GM21717 (cell line): ENCODE measurements at regions not wholly inside any gene's neighbourhood (a gene's known extent, or its start where the extent isn't known, plus 50 kb on each side); places are given as distances from the start of the nearest gene placed in this dataset.
"Not testable (repeated sequence)": the region's sequence is repeated elsewhere in the genome, so short reads cannot be mapped to it uniquely, and the experiment has no call there.

ENCODE experiments used
- ATAC-seq: cut with Tn5 transposase; IDR thresholded peaks from one replicate; pipeline ENCODE4 v1.9.1; 2021; ENCODE audit warnings: mild to moderate bottlenecking, moderate library complexity; ENCODE audit not compliant: unreplicated experiment

DNA sequence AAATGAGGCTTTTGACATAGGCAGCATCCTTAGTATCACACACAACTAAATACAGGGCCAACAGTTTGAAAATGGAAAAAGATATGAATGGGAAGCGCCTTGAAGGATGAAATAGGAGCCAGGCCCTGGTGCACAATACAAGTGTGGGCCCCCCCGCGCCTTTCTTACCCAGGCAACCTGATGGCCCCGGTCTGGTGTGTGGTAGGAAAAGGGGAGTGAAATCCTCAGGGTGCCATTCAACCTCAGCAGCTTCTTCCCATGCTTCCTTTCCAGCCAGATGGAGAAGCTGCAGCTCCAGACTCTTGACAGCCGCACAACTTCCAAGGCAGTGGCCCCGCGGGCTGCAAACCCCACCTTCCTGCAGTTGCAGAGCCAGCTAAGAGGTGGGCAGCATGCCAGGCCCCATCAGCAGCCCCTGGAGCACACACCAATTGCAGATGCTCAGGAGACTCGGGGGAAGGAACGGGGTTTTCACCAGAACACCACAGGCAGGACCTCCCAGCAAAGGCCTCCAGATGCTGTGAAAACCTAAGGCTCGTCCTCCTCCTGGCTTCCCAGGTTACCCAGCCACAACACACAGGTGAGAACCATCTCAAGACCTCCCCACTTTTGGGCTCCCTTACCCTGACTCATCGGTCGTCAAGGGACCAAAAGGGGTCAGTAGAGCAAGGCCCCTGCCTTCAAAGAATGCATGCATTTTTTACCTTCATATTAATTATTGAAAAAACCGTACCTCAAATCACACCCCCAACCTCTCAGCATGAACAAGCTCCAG lies 101.6 kb downstream of the CPN2 start:
- no peak for ATAC-seq

DNA sequence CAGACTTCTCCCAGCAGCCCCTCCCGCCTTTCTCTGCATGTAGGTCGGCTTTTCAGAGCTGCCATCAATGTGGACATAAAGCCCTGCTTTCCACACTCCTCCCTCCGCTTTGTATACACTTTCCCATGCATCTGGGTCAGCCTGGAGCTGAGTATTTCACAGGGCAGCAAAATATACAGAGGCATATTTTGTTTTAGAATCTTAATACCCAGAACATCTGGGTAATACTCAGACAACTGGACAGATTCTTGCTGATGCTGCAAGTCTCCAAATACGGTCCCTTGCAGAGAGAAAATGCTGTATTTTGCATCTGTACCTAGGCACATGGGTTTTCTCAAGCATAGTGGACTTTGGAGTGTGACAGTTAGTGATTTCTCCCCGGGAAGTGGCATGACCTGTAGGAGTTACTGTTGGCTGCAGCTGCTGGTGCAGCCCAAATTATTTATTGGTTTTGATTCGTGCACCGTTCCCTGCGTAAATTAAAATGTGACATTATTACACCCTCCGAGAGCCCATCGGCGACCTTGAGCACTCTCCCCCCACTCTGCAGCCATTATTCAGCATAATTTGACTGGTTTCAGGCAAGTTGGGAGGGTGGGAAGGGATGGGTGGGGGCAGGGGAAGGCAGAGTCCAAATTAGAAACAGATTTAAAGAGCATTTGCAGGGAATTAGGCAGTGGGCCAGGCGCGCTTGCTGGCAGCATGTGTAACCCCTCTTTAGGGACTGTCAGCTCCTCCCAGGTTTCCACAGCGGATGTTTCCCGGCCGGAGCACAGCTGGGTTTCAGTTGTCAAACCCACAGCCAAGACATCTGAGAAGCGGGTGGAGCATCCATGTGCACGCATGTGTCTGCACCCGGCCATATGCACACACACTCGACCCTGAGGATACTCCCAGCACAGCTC lies 100.8 kb downstream of the CPN2 start:
- ATAC-seq: no peak

DNA sequence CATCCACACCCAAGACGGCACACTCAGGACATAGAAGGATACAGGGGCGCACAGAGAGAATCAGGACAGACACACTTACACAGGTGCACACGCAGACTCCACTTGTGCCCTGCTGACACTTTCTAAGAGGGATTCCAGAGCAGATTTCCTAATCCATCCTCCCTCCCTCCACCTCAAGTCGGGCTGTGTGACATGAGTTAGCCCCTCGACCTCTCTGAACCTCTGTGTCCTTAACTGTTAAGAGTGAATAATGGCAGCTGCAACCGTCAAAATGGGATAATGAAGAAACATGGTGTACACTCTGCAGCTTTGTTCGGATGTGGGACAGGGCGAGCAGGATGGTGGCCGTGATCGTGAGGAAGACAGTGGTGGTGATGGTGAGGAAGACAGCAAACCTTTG lies 100.1 kb downstream of the CPN2 start:
- no peak for ATAC-seq

DNA sequence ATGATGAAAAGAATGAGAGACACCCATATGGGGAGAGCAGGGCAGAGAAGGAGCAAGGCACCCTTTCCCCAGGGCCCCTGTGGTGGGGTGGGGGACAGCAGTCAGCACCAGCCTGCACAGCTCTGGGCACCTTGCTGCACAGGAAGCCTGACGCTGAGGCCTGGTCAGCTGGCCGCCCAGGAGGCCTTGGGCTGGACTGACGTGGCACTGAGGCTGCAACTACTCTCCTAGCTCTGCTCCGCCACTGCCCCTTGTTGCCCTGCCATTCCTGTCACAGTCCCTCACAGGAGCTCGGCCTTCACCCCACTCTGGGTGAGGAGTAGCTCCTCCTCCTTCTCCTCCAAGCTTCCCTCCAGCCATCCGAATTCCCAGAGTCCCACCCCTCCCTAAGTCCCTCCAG lies 99.7 kb downstream of the CPN2 start:
- no peak for ATAC-seq

DNA sequence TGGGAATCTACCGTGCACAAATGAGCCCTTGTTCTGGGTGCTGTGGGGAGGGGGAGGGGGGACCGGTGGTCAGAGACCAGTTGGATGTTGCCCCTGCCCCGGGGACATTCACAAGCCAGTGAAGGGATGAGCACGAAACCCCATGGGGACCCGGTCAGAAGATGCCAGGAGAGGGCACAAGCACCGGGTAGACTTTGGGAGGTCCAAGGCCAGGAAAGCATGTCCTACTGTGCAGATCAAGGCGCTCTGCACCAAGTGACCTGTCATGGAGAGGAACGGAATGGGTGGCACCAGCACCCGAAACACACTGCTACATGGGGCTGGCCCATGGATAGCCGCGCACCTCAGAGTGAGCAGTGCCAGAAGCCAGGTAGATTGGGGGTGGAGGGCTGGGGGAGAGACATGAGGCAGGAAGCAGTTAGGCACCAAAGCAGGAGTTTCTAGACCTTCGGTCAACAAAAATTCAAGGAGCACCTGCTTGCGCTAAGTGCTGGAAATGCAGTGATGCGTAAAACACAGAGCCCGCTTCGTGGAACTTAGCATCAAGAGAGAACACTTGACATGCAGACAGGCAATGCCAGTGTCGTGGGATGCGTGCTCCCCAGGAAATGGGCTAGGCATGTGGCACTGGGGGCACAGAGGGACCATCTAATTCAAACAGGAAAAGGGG lies 99.1 kb downstream of the CPN2 start:
- no peak for ATAC-seq

DNA sequence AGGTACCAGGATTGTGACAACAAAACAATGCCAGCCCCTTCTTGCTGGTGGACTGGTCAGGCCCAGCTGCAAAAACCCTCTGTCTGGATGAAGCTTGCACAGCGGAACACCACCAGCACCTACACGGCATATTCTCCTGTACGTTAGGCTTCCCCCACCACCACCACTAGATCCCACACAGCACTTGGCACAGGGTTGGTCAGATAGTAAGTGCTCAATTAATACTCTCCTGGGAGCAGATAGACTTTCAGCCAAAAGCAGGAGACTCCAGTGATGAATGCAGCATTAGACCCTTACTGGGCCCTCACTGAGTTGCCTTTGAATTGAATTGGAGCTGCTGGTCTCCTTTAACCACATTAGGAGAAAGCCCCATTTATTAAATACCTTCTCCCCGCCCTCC lies 97.9 kb downstream of the CPN2 start:
- ATAC-seq: no peak

DNA sequence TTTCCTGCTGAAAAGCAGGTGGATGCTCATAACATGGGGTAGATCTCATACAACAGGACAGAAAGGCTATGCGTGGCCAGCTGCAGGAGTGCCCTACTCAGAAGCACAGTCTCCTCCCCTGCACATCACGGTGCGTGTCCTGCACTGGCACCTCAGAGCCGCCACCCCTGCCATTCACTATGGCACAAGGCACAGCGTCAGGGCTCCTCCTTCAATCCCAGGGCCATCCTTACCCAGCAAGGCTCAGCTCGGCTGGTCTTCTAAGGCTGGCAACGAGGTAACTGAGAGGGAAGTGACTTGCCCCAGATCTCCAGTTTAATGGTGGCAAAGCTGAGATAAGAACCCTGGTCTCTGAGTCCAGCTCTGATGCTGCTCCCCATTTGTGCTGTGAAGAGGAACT lies 97.1 kb downstream of the CPN2 start:
- ATAC-seq: no peak

DNA sequence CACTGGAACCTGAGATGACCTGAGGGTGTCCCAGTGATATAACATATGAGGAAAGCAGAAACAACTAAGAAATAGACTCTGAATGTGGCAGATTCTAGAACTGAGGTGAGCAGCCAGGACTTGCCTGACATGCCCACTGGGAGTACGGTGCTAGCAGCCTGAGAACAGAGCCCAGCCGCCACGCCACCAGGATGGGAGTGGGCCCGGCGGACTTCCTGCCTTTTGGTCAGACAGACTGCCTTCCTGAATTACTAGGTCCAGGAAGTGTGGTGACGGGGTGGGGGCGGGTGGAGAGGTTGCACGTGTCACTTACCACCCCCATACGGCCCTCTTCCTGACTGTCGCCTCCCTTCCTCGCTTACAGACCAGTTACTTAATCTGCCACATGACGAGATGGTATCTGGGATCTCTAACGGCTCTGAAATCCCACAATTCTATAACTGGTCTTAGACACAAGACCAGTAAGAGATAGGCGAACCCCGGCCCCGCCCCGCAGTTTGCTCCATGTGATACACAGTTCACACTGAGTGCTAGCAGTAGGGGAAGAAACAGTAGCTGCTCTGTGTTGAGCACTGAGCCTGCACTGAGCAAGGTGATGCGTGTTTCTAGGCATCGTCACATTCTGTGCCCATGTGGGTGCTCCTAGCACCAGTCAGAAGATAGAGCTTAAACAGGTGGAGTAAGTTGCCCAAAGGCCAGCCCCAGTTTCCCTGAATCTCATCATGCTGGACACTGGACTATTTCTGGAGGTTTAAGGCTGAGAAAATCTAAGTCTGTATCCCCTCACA lies 95.7 kb downstream of the CPN2 start:
- no peak for ATAC-seq

DNA sequence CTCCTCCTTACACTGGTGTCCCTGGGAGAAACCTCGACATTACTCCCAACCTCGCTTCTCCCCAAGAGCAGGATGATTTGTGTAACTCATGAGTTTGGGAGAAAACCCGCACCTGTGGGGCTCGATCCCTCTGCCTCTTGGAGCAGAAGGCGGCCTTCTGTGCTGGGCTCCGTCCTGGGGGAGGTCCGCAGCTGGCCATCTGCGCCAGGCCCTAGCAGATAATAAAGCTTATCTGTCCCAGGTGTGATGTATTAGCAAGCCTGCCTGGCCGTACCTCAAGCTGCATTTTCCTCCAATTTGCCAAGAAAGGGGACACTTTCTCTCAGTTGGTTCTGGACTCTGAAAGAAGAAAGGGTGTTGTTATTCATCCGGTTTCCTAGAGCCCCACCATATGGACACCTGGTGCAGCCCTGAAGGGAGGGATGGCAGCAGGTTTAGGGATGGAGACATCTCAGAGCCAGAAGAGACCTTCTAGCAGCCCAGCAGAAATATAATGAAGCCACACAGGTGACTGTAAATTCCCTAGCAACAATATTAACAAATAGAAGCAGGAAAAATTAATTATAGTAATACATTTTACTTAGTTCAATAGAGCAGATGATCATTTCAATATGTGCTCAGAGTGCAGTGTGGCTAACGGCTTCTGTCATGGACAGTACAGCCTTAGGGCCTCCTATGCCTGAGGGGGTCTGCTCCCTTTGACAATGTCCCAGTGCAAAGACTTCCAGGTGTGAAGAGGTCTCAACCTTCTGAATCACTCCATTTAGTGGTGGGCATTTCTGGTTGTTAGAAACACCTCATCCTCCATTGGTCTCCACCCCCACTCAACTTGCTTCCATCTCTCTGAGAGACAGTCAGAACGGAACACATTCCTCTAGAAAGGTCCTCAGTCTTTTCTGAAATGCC lies 94.8 kb downstream of the CPN2 start:
- ATAC-seq: no peak

DNA sequence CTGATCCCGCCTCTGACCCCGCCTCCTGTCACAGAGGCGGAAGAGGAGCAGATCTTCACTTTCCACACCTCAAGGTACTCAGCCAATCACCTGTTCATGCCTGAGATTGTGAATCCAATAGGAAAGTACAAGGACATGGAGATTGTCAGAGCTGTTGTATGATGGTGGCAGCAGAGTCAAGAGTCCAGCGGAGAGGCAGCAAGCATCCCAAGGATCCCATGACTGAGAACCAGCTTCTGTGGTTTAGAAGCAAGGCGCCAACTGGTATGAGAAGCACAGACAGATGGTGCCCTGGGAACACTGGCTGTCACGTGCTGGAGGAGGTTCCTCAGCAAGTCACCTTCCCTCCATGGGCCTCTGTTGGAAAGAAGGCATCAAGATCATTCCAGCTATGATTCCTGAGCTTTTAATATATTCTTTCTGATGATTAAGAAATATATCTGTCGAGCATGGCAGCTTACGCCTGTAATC lies 93.9 kb downstream of the CPN2 start:
- ATAC-seq: no peak

DNA sequence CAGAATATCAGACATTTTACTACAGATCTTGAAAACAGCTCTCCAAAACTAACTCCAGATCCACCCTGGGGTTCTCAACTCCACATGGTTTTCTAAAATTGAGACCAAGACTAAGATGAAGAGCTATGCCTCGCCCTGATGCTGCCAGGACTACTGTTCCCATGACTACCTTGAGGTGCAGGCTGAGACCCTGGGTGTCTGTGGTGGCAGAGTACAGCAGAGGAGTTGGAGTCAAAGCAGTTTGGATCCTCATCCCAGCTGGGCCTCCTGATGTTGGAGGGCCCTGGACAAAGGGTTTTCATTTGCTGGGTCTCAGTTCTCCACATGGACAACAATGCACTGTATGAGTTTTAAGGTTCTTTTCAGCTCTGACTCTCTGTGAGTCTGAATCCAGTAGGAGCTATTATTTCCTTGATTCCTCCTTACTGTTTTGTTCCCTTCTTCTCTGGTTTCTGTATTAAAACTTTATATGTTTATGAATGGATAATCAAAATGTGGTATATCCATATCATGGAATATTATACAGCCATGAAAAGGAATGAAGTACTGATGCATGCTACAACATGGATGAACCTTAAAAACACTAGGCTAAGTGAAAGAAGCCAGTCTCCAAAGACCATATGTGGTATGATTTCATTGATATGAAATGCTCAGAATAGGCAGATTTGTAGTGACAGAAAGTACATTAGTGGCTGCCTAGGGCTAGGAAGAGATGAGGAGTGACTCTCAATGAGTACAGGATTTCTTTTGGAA lies 93.0 kb downstream of the CPN2 start:
- ATAC-seq: no peak

DNA sequence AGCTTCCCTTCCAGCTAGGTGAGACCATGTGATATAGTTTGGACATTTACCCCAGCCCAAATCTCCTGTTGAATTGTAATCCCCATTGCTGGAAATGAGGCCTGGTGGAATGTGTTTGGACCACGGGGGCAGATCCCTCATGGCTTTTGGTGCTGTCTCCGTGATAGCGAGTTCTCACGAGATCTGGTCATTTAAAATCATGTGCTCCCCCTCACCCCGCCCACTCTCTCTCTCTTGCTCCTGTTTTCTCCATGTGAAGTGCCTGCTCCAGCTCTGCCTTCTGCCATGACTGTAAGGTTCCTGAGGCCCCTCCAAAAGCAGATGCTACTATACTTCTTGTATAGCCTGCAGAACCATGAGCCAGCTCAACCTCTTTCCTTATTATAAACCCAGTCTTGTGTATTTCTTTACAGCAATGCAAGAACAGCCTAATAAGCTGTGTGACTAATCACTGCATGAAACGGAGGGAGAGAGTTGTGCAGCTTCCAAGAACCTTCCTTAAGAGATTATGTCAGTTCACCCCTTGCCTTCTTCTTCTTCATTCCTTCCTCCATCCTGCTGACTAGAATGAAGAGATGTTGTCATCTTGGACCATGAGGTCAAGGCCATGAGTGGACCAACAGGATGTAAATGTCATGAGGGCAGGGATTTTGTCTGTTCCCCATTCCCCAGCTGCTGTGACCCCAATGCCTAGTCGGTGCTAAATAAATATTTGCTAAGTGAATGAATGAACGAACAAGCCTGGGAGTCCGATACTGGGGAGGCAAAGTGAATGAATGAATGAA lies 91.0 kb downstream of the CPN2 start:
- no peak for ATAC-seq

DNA sequence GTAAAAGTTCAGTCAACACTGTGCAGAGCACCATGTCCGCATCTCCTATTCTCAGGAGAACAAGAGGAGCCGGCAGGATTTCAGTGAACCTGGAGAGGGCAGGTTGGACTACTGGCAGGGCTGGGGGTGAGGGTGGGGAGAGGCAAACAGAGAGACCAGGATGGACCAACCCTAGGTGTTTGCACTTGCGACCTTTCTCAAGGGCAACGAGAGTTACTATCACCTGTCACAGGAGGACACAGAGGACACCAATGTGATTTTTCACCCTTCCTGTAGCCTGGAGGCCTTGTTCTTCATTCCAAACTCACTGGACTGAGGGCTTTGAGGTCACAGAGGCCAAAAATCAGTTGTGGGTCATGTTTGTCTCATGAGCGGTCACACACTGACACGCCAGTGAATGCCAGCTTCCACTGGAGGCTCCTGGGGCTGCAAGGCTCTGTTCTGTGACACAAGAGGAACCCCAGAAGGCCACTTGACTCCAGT lies 89.5 kb downstream of the CPN2 start:
- no peak for ATAC-seq

DNA sequence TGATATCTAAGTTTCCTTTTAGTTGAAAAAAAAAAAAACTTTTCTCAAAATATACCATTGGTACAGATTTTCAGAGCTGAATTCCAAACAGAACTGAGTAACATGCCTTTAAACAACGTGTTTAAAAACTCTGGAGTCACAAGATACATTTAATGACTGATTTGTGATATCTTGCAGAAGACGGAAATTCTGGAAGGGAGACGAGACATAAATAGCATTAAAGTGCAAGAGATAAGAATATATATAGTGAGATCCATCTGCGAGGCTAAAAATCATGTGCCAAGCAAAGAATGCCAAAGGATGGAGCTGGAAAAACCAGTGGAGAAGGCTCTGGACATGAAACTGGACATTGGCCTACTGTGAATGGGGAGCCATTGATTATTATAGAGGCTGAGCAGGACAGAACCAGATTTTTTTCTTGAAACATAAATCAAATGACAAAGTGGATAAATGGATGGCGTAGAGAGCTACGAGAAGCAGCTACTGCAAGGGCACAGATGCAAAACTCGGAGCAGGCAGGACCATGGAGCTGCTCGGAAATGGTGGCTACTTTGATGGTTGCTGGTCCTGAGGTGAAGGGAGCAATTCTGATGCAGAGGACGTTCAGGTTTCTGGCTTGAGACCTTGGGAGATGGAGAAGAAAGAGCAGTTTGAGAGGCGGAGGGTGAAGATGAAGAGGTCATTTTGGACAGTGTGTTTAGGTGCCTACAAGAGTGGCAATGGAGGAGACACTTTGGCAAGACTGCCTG lies 88.8 kb downstream of the CPN2 start:
- no peak for ATAC-seq

DNA sequence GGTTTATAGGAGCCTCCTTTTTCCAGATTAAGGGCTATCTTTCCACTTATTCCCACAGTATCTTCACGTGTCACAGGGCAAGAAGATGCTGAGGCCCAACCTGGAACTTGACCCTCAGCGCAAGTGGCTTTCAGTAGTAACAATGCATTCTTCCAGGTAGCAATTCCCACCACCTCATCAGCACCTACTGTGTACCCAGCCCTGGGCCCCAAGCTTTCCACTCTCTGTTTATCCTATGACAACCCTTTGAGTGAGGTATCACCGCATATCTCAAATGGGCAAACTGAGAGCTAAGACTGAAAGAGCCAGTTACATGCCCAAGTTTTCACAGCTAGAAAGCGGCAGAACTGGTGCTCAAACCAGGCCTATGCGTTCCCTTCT lies 88.2 kb downstream of the CPN2 start:
- ATAC-seq: no peak

DNA sequence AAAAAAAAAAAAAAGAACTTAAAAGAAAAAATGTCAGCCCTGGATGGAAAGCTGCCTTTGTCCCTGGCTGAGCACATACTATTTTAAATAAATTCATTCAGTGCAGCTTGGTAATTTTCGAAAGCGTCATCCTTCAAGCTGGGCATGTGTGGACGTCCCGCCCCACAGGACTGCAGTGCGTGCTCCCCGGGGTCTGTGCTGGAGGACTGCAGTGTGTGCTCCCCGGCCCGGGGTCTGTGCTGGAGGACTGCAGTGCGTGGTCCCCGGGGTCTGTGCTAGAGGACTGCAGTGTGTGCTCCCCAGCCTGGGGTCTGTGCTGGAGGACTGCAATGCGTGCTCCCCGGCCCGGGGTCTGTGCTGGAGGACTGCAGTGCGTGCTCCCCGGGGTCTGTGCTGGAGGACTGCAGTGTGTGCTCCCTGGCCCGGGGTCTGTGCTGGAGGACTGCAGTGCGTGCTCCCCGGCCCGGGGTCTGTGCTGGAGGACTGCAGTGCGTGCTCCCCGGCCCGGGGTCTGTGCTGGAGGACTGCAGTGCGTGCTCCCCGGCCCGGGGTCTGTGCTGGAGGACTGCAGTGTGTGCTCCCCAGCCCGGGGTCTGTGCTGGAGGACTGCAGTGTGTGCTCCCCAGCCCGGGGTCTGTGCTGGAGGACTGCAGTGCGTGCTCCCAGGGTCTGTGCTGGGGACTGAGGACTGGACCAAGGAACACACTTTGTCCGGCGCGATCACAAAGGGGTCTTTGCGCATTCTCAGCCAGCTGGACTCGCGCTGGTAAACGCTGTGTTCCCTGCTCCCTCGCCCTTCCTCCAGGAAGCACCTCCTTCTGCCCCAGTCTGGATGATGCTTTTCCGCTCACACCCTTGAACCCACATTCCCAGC lies 86.3 kb downstream of the CPN2 start:
- not testable (repeated sequence) for ATAC-seq
